Calu3 (cell line): ENCODE measurements at regions not wholly inside any gene's neighbourhood (a gene's known extent, or its start where the extent isn't known, plus 50 kb on each side); places are given as distances from the start of the nearest gene placed in this dataset.
A peak's percentile ranks its signal among the peaks of the same experiment; 100 is the strongest.

Experiments
- BruUV-seq: library from RNA; stranded (reverse); fragments of 400-500 nt; replicated peaks from 2 replicates; lab custom pipeline; 2021; lab: Mats Ljungman, UMichigan
- CTCF ChIA-PET: fragments of 300-600 bp; sonication (Branson Sonifier 250); formaldehyde crosslinking; loops from one replicate; lab custom pipeline; 2022; ENCODE audit warnings: antibody characterized with exemption; lab: Charles Lee
- DNase-seq: peaks from one replicate; pipeline ENCODE4 v3.0.0; 2022
- H3K27ac Mint-ChIP-seq: one replicate; pipeline ENCODE4 v1.8.0; 2022; ENCODE audit warnings: mixed read lengths; ENCODE audit not compliant: unreplicated experiment
- H3K27me3 Mint-ChIP-seq: one replicate; pipeline ENCODE4 v1.8.0; 2022; ENCODE audit warnings: mixed read lengths; ENCODE audit not compliant: unreplicated experiment
- H3K36me3 Mint-ChIP-seq: one replicate; pipeline ENCODE4 v1.8.0; 2022; ENCODE audit warnings: mild to moderate bottlenecking, moderate library complexity, mixed read lengths; ENCODE audit not compliant: insufficient read depth, unreplicated experiment
- H3K4me1 Mint-ChIP-seq: one replicate; pipeline ENCODE4 v1.8.0; 2022; ENCODE audit warnings: mild to moderate bottlenecking, low read depth, mixed read lengths; ENCODE audit not compliant: unreplicated experiment
- H3K4me3 Mint-ChIP-seq: one replicate; pipeline ENCODE4 v1.8.0; 2022; ENCODE audit warnings: mild to moderate bottlenecking, low read depth, moderate library complexity, mixed read lengths; ENCODE audit not compliant: unreplicated experiment
- H3K9me3 Mint-ChIP-seq: one replicate; pipeline ENCODE4 v1.8.0; 2022; ENCODE audit warnings: low read depth, mixed read lengths; ENCODE audit not compliant: unreplicated experiment
- intact Hi-C: fragments of 100-400 bp; cut with micrococcal nuclease; formaldehyde crosslinking; loops from one replicate; pipeline ENCODE4 v1.10.0; 2022; ENCODE audit not compliant: unreplicated experiment
- TF ChIP-seq, protein P1 (sequence below): fragments of 200-600 bp; IDR thresholded peaks from one replicate; pipeline ENCODE4 v1.8.0; 2022; ENCODE audit warnings: antibody characterized with exemption; ENCODE audit not compliant: unreplicated experiment

DNA sequence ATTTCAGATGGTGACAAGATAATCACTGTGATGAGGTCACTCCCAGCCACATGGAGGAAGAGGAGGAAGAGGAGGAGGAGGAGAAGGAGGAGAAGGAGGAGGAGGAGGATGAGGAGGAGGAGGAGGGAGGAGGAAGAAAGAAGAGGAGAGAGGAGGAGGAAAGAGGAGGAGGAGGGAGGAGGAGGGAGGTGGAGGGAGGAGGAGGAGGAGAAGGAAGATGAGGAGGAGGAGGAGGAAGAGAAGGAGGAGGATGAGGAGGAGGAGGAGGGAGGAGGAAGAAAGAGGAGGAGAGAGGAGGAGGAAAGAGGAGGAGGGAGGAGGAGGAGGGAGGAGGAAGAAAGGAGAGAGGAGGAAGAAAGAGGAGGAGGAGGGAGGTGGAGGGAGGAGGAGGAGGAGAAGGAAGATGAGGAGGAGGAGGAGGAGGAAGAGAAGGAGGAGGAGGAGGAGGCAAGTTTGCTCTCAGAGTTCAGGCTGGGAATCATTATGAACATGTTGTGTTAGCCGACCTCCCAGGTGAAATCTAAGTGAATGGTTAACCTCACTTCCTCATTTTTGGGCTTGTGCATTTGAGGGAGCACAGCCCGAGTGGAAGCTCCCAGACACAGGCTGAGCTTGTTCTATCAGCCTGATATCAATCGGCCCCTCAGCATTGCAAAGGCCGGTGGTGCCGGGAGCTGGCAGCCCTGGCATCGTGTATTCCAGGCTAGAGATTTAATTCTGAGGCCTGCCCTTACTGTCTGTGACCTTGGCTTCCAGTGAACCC is 236.2 kb upstream of the PITRM1 start:
- peak; percentile 38 for DNase-seq
- TF ChIP-seq, protein P1, sequence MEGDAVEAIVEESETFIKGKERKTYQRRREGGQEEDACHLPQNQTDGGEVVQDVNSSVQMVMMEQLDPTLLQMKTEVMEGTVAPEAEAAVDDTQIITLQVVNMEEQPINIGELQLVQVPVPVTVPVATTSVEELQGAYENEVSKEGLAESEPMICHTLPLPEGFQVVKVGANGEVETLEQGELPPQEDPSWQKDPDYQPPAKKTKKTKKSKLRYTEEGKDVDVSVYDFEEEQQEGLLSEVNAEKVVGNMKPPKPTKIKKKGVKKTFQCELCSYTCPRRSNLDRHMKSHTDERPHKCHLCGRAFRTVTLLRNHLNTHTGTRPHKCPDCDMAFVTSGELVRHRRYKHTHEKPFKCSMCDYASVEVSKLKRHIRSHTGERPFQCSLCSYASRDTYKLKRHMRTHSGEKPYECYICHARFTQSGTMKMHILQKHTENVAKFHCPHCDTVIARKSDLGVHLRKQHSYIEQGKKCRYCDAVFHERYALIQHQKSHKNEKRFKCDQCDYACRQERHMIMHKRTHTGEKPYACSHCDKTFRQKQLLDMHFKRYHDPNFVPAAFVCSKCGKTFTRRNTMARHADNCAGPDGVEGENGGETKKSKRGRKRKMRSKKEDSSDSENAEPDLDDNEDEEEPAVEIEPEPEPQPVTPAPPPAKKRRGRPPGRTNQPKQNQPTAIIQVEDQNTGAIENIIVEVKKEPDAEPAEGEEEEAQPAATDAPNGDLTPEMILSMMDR, result no peak
- H3K9me3 Mint-ChIP-seq, result peaks cover 5% of the 10 kb centered on the region
- H3K36me3 Mint-ChIP-seq, result no peaks in the 10 kb centered on the region
- intact Hi-C loops, result loop anchor here (1.0 kb wide), 1 partner anchor 43 kb away; no protein-coding TSS in a partner anchor
- no peak overlapping the region for H3K27ac Mint-ChIP-seq
- no TSS peak for BruUV-seq
- peaks cover 7% of the 10 kb centered on the region for H3K4me1 Mint-ChIP-seq
- H3K27me3 Mint-ChIP-seq, result no peaks in the 10 kb centered on the region
- H3K4me3 Mint-ChIP-seq, result no peak overlapping the region
- CTCF ChIA-PET, result interaction anchor here (0.5 to 1.4 kb wide), 3 partner anchors 12 to 712 kb away, joined by 4 to 7 read pairs (median 4); no protein-coding TSS in a partner anchor

GRCh38 chr10:3407208-3407607 is 234.6 kb upstream of the PITRM1 start:
- Mint-ChIP-seq H3K9me3 (peaks cover 5% of the 10 kb centered on the region), H3K27me3 (no peaks in the 10 kb centered on the region), H3K4me1 (peaks cover 7% of the 10 kb centered on the region), H3K36me3 (no peaks in the 10 kb centered on the region), H3K4me3 (no peak overlapping the region), H3K27ac (no peak overlapping the region)
- no peak for DNase-seq
- TF ChIP-seq, protein P1, result no peak
- intact Hi-C loops, result no loop called here
- no TSS peak for BruUV-seq
- CTCF ChIA-PET, result no interaction called here

DNA sequence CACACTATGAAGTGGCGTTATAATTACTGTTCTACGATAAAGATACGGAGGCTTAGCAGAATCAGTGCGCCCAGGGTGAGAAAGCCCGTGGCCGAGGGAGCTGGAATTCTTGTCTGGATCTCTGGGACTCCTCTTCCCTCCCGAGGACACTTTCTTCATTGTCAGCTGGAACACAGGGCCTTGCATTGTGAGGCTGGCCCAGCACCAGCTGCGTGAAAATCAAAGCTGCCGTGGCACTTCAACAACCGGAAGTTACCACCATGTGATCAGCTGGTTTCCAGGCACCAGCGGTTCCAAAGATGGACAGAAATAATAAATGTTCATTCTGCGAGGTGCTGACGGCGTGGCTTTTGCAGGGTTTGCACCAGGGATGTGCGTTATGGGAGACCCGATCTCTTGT is 234.0 kb upstream of the PITRM1 start:
- intact Hi-C loops, result no loop called here
- BruUV-seq, result no TSS peak
- Mint-ChIP-seq H3K27me3 (no peaks in the 10 kb centered on the region), H3K9me3 (peaks cover 5% of the 10 kb centered on the region), H3K27ac (no peak overlapping the region), H3K4me3 (no peak overlapping the region), H3K4me1 (peaks cover 7% of the 10 kb centered on the region), H3K36me3 (no peaks in the 10 kb centered on the region)
- TF ChIP-seq, protein P1, result no peak
- CTCF ChIA-PET, result no interaction called here
- DNase-seq, result no peak

DNA sequence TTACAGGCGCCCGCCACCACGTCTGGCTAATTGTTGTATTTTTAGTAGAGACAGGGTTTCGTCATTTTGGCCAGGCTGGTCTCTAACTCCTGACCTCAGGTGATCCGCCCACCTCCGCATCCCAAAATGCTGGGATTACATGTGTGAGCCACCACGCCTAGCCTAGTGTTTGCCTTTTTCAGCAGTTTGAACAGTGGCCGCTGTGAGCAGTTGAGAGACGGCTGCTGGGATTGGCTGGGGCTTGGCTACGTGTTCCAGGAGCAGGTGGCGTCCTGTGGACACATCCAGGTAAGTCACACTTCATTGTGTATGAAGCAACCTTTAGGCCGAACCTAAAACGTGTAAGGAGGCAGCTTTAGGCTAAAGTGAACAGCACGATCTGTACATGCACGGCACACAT is 231.8 kb upstream of the PITRM1 start:
- CTCF ChIA-PET, result no interaction called here
- Mint-ChIP-seq H3K4me3 (no peak overlapping the region), H3K9me3 (no peaks in the 10 kb centered on the region), H3K4me1 (peaks cover 18% of the 10 kb centered on the region), H3K27ac (no peak overlapping the region), H3K27me3 (no peaks in the 10 kb centered on the region), H3K36me3 (no peaks in the 10 kb centered on the region)
- TF ChIP-seq, protein P1, result no peak
- intact Hi-C loops, result no loop called here
- BruUV-seq, result no TSS peak
- no peak for DNase-seq
